GM23338 (cell line): ENCODE measurements at regions not wholly inside any gene's neighbourhood (a gene's known extent, or its start where the extent isn't known, plus 50 kb on each side); places are given as distances from the start of the nearest gene placed in this dataset.

Experiments
- EZH2phosphoT487 ChIP-seq: fragments of 200-600 bp; sonication (generic); IDR thresholded peaks from one replicate; pipeline ENCODE4 v1.8.1; 2018; ENCODE audit warnings: antibody characterized with exemption; ENCODE audit not compliant: unreplicated experiment
- TF ChIP-seq, protein P1 (sequence below), 2 experiments: fragments of 200-600 bp in 1 of 2; sonication (generic) in 1 of 2; conservative IDR thresholded peaks; 2 replicates each; pipeline versions ENCODE4 v1.5.1 to v1.6.1; 2016 to 2017; ENCODE audit warnings: antibody characterized with exemption in 2 of 2, low read depth in 2 of 2, mild to moderate bottlenecking in 2 of 2, moderate library complexity in 1 of 2
- TF ChIP-seq, protein P2 (sequence below): IDR thresholded peaks from one replicate; pipeline ENCODE4 v1.6.1; 2018; ENCODE audit warnings: antibody characterized with exemption; ENCODE audit not compliant: unreplicated experiment

DNA sequence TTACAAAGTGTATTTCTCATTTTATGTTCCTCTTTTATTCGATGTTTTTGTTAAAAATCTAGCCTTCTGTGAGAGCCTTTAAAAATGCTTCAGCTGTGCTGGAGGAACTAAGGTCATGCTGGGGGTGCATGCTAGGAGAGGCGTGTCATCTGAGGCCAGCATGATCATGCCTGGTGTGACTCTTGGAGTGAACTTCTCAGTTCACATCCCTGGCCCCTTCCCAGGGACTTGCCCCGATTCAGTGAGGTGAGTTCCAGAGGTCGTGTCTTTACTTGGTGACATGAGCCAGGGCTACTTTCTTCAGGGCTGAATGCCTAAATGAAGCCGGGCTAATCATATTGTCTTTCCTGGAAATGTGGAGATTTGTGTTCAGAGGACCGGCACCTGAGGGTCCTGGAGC, 264.9 kb downstream of the MREG start:
- TF ChIP-seq, protein P1, sequence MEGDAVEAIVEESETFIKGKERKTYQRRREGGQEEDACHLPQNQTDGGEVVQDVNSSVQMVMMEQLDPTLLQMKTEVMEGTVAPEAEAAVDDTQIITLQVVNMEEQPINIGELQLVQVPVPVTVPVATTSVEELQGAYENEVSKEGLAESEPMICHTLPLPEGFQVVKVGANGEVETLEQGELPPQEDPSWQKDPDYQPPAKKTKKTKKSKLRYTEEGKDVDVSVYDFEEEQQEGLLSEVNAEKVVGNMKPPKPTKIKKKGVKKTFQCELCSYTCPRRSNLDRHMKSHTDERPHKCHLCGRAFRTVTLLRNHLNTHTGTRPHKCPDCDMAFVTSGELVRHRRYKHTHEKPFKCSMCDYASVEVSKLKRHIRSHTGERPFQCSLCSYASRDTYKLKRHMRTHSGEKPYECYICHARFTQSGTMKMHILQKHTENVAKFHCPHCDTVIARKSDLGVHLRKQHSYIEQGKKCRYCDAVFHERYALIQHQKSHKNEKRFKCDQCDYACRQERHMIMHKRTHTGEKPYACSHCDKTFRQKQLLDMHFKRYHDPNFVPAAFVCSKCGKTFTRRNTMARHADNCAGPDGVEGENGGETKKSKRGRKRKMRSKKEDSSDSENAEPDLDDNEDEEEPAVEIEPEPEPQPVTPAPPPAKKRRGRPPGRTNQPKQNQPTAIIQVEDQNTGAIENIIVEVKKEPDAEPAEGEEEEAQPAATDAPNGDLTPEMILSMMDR (conservative IDR thresholded peaks at IDR 0.05; ENCODE audit: low read depth in 2 of 2), result no peak
- TF ChIP-seq, protein P2, sequence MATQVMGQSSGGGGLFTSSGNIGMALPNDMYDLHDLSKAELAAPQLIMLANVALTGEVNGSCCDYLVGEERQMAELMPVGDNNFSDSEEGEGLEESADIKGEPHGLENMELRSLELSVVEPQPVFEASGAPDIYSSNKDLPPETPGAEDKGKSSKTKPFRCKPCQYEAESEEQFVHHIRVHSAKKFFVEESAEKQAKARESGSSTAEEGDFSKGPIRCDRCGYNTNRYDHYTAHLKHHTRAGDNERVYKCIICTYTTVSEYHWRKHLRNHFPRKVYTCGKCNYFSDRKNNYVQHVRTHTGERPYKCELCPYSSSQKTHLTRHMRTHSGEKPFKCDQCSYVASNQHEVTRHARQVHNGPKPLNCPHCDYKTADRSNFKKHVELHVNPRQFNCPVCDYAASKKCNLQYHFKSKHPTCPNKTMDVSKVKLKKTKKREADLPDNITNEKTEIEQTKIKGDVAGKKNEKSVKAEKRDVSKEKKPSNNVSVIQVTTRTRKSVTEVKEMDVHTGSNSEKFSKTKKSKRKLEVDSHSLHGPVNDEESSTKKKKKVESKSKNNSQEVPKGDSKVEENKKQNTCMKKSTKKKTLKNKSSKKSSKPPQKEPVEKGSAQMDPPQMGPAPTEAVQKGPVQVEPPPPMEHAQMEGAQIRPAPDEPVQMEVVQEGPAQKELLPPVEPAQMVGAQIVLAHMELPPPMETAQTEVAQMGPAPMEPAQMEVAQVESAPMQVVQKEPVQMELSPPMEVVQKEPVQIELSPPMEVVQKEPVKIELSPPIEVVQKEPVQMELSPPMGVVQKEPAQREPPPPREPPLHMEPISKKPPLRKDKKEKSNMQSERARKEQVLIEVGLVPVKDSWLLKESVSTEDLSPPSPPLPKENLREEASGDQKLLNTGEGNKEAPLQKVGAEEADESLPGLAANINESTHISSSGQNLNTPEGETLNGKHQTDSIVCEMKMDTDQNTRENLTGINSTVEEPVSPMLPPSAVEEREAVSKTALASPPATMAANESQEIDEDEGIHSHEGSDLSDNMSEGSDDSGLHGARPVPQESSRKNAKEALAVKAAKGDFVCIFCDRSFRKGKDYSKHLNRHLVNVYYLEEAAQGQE, result no peak
- no peak for TF ChIP-seq EZH2phosphoT487
